Neural progenitor cell (in vitro differentiated cells): ENCODE measurements at regions not wholly inside any gene's neighbourhood (a gene's known extent, or its start where the extent isn't known, plus 50 kb on each side); places are given as distances from the start of the nearest gene placed in this dataset.

ENCODE experiments used
- DNase-seq: peaks from one replicate; pipeline ENCODE4 v3.0.0-alpha.2; 2016; ENCODE audit warnings: low spot score
- H2AFZ ChIP-seq: fragments of 200-600 bp; sonication (generic); replicated peaks from 2 replicates; pipeline ENCODE4 v1.6.1; 2016; ENCODE audit warnings: antibody characterized with exemption
- H3F3A ChIP-seq: fragments of 200-600 bp; sonication (generic); 2 replicates; pipeline ENCODE4 v1.6.1; 2016; ENCODE audit warnings: antibody characterized with exemption, low read depth
- H3K27ac ChIP-seq: fragments of 200-600 bp; sonication (generic); 2 replicates; pipeline ENCODE4 v1.5.1; 2016; ENCODE audit warnings: mild to moderate bottlenecking
- H3K27me3 ChIP-seq: fragments of 200-600 bp; sonication (generic); 2 replicates; pipeline ENCODE4 v1.6.1; 2016; ENCODE audit warnings: mild to moderate bottlenecking, moderate library complexity
- H3K36me3 ChIP-seq: fragments of 200-600 bp; sonication (generic); 2 replicates; pipeline ENCODE4 v1.5.1; 2016
- H3K4me1 ChIP-seq: fragments of 200-600 bp; sonication (generic); 2 replicates; pipeline ENCODE4 v1.6.1; 2016; ENCODE audit warnings: mixed run types
- H3K4me2 ChIP-seq: fragments of 200-600 bp; sonication (generic); 2 replicates; pipeline ENCODE4 v1.6.1; 2016
- H3K4me3 ChIP-seq: fragments of 200-600 bp; sonication (generic); 2 replicates; pipeline ENCODE4 v1.5.1; 2016
- H3K79me2 ChIP-seq: fragments of 200-600 bp; sonication (generic); 2 replicates; pipeline ENCODE4 v1.6.1; 2016; ENCODE audit warnings: low read depth
- H3K9ac ChIP-seq: fragments of 200-600 bp; sonication (generic); 2 replicates; pipeline ENCODE4 v1.6.1; 2016
- H3K9me3 ChIP-seq: fragments of 200-600 bp; sonication (generic); 2 replicates; pipeline ENCODE4 v1.5.1; 2016; ENCODE audit warnings: low read depth
- H4K20me1 ChIP-seq: fragments of 200-600 bp; sonication (generic); 2 replicates; pipeline ENCODE4 v1.6.1; 2016; ENCODE audit warnings: low read depth
- H3K27ac Mint-ChIP-seq: 3 replicates; pipeline ENCODE4 v1.8.0; 2021; ENCODE audit warnings: mixed read lengths
- H3K27me3 Mint-ChIP-seq: 2 replicates; pipeline ENCODE4 v1.8.0; 2022; ENCODE audit warnings: low read depth, mild to moderate bottlenecking, inconsistent platforms, moderate library complexity, mixed read lengths; ENCODE audit not compliant: insufficient read depth
- H3K36me3 Mint-ChIP-seq: 3 replicates; pipeline ENCODE4 v1.8.0; 2021; ENCODE audit warnings: mixed read lengths
- H3K4me1 Mint-ChIP-seq: 3 replicates; pipeline ENCODE4 v1.8.0; 2021; ENCODE audit warnings: mixed read lengths
- H3K4me3 Mint-ChIP-seq: 3 replicates; pipeline ENCODE4 v1.8.0; 2021; ENCODE audit warnings: mild to moderate bottlenecking, moderate library complexity, mixed read lengths
- H3K9me3 Mint-ChIP-seq: 3 replicates; pipeline ENCODE4 v1.8.0; 2020; ENCODE audit warnings: mixed read lengths
- EZH2 ChIP-seq: fragments of 200-600 bp; sonication (generic); IDR thresholded peaks from 2 replicates; pipeline ENCODE4 v1.6.1; 2017; ENCODE audit warnings: antibody characterized with exemption, mild to moderate bottlenecking, moderate library complexity
- EZH2phosphoT487 ChIP-seq: fragments of 200-600 bp; sonication (generic); IDR thresholded peaks from 2 replicates; pipeline ENCODE4 v1.6.1; 2017; ENCODE audit warnings: antibody characterized with exemption
- TF ChIP-seq, protein P1 (sequence below): fragments of 200-600 bp; sonication (generic); IDR thresholded peaks from 2 replicates; pipeline ENCODE4 v1.5.1; 2017; ENCODE audit warnings: antibody characterized with exemption, mild to moderate bottlenecking

- H3K4me3 Mint-ChIP-seq = no peak overlapping the region
- no peaks in the 10 kb centered on the region for H3K36me3 Mint-ChIP-seq
- Histone ChIP-seq H3K79me2 (no peaks in the 10 kb centered on the region), H3K27me3 (no peaks in the 10 kb centered on the region), H3K9ac (no peak overlapping the region), H3K9me3 (no peaks in the 10 kb centered on the region), H3F3A (no peaks in the 10 kb centered on the region), H4K20me1 (no peaks in the 10 kb centered on the region), H3K36me3 (no peaks in the 10 kb centered on the region), H2AFZ (no peak overlapping the region), H3K27ac (no peak overlapping the region), H3K4me2 (no peak overlapping the region), H3K4me3 (no peak overlapping the region), H3K4me1 (no peaks in the 10 kb centered on the region)
- H3K4me1 Mint-ChIP-seq = no peaks in the 10 kb centered on the region
- DNase-seq = no peak
- H3K9me3 Mint-ChIP-seq = no peaks in the 10 kb centered on the region
- TF ChIP-seq EZH2phosphoT487 (no peak), EZH2 (no peak)
- TF ChIP-seq, protein P1, sequence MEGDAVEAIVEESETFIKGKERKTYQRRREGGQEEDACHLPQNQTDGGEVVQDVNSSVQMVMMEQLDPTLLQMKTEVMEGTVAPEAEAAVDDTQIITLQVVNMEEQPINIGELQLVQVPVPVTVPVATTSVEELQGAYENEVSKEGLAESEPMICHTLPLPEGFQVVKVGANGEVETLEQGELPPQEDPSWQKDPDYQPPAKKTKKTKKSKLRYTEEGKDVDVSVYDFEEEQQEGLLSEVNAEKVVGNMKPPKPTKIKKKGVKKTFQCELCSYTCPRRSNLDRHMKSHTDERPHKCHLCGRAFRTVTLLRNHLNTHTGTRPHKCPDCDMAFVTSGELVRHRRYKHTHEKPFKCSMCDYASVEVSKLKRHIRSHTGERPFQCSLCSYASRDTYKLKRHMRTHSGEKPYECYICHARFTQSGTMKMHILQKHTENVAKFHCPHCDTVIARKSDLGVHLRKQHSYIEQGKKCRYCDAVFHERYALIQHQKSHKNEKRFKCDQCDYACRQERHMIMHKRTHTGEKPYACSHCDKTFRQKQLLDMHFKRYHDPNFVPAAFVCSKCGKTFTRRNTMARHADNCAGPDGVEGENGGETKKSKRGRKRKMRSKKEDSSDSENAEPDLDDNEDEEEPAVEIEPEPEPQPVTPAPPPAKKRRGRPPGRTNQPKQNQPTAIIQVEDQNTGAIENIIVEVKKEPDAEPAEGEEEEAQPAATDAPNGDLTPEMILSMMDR = no peak
- no peak overlapping the region for H3K27ac Mint-ChIP-seq
- peaks cover 4% of the 10 kb centered on the region for H3K27me3 Mint-ChIP-seq
Observed at GRCh38 chr14:43528321-43528720, 978.8 kb downstream of the FSCB start.

- Mint-ChIP-seq H3K27me3 (peaks cover 4% of the 10 kb centered on the region), H3K27ac (no peak overlapping the region), H3K4me1 (no peaks in the 10 kb centered on the region), H3K9me3 (no peaks in the 10 kb centered on the region), H3K36me3 (no peaks in the 10 kb centered on the region), H3K4me3 (no peak overlapping the region)
- no peak overlapping the region for H3K27ac ChIP-seq
- no peaks in the 10 kb centered on the region for H4K20me1 ChIP-seq
- no peaks in the 10 kb centered on the region for H3K9me3 ChIP-seq
- no peaks in the 10 kb centered on the region for H3K36me3 ChIP-seq
- DNase-seq = no peak
- H3K27me3 ChIP-seq = no peaks in the 10 kb centered on the region
- TF ChIP-seq EZH2 = no peak
- no peak for TF ChIP-seq EZH2phosphoT487
- TF ChIP-seq, protein P1 = no peak
- H3K4me3 ChIP-seq = no peak overlapping the region
- H3K4me1 ChIP-seq = no peaks in the 10 kb centered on the region
- no peaks in the 10 kb centered on the region for H3F3A ChIP-seq
- no peak overlapping the region for H3K4me2 ChIP-seq
- H2AFZ ChIP-seq = no peak overlapping the region
- no peaks in the 10 kb centered on the region for H3K79me2 ChIP-seq
- no peak overlapping the region for H3K9ac ChIP-seq
Observed at GRCh38 chr14:43525658-43526057, 981.4 kb downstream of the FSCB start.

- no peaks in the 10 kb centered on the region for H3K9me3 Mint-ChIP-seq
- Histone ChIP-seq H4K20me1 (no peaks in the 10 kb centered on the region), H3K27ac (no peak overlapping the region), H2AFZ (no peak overlapping the region), H3K4me1 (no peaks in the 10 kb centered on the region), H3K79me2 (no peaks in the 10 kb centered on the region), H3K9ac (no peak overlapping the region), H3K4me2 (no peak overlapping the region), H3K9me3 (no peaks in the 10 kb centered on the region), H3K4me3 (no peak overlapping the region), H3F3A (no peaks in the 10 kb centered on the region), H3K36me3 (no peaks in the 10 kb centered on the region), H3K27me3 (no peaks in the 10 kb centered on the region)
- H3K4me1 Mint-ChIP-seq = no peaks in the 10 kb centered on the region
- no peak overlapping the region for H3K4me3 Mint-ChIP-seq
- no peak overlapping the region for H3K27ac Mint-ChIP-seq
- no peaks in the 10 kb centered on the region for H3K36me3 Mint-ChIP-seq
- TF ChIP-seq EZH2phosphoT487 = no peak
- no peak for TF ChIP-seq EZH2
- TF ChIP-seq, protein P1 = no peak
- DNase-seq = no peak
- H3K27me3 Mint-ChIP-seq = peaks cover 4% of the 10 kb centered on the region
Observed at GRCh38 chr14:43522901-43523300, 984.2 kb downstream of the FSCB start.

- TF ChIP-seq EZH2phosphoT487 = no peak
- TF ChIP-seq, protein P1 = no peak
- no peak for TF ChIP-seq EZH2
- Histone ChIP-seq H3F3A (no peaks in the 10 kb centered on the region), H3K4me2 (no peak overlapping the region), H3K27ac (no peak overlapping the region), H3K9me3 (no peaks in the 10 kb centered on the region), H3K36me3 (no peaks in the 10 kb centered on the region), H3K27me3 (no peaks in the 10 kb centered on the region), H4K20me1 (no peaks in the 10 kb centered on the region), H2AFZ (no peak overlapping the region), H3K4me3 (no peak overlapping the region), H3K79me2 (no peaks in the 10 kb centered on the region), H3K4me1 (no peaks in the 10 kb centered on the region), H3K9ac (no peak overlapping the region)
- Mint-ChIP-seq H3K36me3 (no peaks in the 10 kb centered on the region), H3K9me3 (no peaks in the 10 kb centered on the region), H3K4me3 (no peak overlapping the region), H3K27ac (no peak overlapping the region), H3K4me1 (no peaks in the 10 kb centered on the region), H3K27me3 (peaks cover 4% of the 10 kb centered on the region)
- no peak for DNase-seq
Observed at GRCh38 chr14:43522191-43522590, 984.9 kb downstream of the FSCB start.
